ENCODE measurements at regions not wholly inside any gene's neighbourhood (a gene's known extent, or its start where the extent isn't known, plus 50 kb on each side); places are given as distances from the start of the nearest gene placed in this dataset.

- no peak for DNase-seq
These were observed 137.4 kb upstream of the RPL10L start for GRCh38 chr14:46788994-46789393.

GRCh38 chr14:46782281-46782680, 130.7 kb upstream of the RPL10L start:
- no peak for DNase-seq

- peak; percentile 54 for DNase-seq
These were observed 117.7 kb upstream of the RPL10L start for GRCh38 chr14:46769292-46769691.

- DNase-seq = no peak
These were observed 95.5 kb upstream of the RPL10L start for GRCh38 chr14:46747001-46747652.

GRCh38 chr14:46734286-46734685, 82.7 kb upstream of the RPL10L start:
- no peak for DNase-seq

GRCh38 chr14:46717211-46717610, 65.6 kb upstream of the RPL10L start:
- no peak for DNase-seq
